ENCODE measurements at regions not wholly inside any gene's neighbourhood (a gene's known extent, or its start where the extent isn't known, plus 50 kb on each side); places are given as distances from the start of the nearest gene placed in this dataset.

DNA sequence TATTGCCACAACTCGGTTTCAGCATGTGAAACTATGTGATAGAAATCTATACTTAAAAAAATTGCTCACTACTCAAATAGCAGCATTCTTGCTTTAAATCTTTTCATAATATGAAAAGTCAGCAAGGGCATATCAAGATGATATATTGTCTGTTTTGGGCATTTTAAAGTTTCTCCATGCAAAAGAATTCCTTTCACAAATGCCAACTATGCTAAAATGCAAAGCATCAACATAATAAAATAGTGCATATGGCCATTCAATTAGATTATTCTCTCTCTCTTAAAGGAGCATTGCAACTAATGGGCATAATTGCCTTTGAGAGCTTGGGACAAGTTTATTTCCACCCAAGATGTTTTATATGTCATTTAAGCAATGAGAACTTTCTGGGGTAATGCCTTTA is 475.1 kb downstream of the ZPLD1 start (continued):
- peak; percentile 68 for TF ChIP-seq TCF4 (CRISPR knock-in tag; IDR thresholded peaks at IDR 0.05; ENCODE audit: borderline replicate concordance)
- no peak for TF ChIP-seq ZNF70 (CRISPR knock-in tag; IDR thresholded peaks at IDR 0.05)
- 0 out of 2 replicates have a peak, but pooled peaks have one; percentile 46 for TF ChIP-seq SNAI2 (CRISPR knock-in tag; IDR thresholded peaks at IDR 0.05)
- no peak for TF ChIP-seq RARB (CRISPR knock-in tag; IDR thresholded peaks at IDR 0.05)
- TF ChIP-seq, protein P1, sequence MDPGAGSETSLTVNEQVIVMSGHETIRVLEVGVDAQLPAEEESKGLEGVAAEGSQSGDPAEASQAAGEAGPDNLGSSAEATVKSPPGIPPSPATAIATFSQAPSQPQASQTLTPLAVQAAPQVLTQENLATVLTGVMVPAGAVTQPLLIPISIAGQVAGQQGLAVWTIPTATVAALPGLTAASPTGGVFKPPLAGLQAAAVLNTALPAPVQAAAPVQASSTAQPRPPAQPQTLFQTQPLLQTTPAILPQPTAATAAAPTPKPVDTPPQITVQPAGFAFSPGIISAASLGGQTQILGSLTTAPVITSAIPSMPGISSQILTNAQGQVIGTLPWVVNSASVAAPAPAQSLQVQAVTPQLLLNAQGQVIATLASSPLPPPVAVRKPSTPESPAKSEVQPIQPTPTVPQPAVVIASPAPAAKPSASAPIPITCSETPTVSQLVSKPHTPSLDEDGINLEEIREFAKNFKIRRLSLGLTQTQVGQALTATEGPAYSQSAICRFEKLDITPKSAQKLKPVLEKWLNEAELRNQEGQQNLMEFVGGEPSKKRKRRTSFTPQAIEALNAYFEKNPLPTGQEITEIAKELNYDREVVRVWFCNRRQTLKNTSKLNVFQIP (CRISPR knock-in tag; IDR thresholded peaks at IDR 0.05; ENCODE audit: borderline replicate concordance, low read depth): peak; percentile 89; the same call in 1 of the 2 replicates
- peak; percentile 86; the same call in 1 of the 2 replicates for TF ChIP-seq ESRRG (CRISPR knock-in tag; IDR thresholded peaks at IDR 0.05)
- TF ChIP-seq, protein P2, sequence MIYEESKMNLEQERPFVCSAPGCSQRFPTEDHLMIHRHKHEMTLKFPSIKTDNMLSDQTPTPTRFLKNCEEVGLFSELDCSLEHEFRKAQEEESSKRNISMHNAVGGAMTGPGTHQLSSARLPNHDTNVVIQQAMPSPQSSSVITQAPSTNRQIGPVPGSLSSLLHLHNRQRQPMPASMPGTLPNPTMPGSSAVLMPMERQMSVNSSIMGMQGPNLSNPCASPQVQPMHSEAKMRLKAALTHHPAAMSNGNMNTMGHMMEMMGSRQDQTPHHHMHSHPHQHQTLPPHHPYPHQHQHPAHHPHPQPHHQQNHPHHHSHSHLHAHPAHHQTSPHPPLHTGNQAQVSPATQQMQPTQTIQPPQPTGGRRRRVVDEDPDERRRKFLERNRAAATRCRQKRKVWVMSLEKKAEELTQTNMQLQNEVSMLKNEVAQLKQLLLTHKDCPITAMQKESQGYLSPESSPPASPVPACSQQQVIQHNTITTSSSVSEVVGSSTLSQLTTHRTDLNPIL (CRISPR knock-in tag; IDR thresholded peaks at IDR 0.05; ENCODE audit: low read depth): peak; percentile 70

DNA sequence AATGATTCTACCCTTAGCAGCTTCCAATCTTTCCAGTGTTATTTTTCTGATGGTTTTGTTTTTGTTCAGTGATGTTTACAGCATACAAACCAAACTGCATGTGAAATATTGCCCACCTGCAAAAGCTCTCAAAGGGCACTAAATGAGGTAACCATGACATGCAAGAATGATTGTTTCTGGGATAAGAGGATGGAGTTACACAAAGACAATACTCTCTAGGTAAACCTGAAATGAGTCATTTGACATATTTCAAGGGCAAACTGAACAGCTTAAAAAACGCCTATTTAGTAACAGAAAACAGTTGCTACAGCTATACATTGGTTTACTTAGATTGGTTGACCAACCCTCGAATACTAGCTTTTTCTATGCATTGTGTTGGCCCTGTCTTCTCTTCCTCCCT is 481.7 kb downstream of the ZPLD1 start:
- no peak for ATAC-seq
- no peak for TF ChIP-seq TOX (CRISPR knock-in tag; IDR thresholded peaks at IDR 0.05; ENCODE audit: borderline replicate concordance)
- TF ChIP-seq, protein P1 (CRISPR knock-in tag; IDR thresholded peaks at IDR 0.05; ENCODE audit: borderline replicate concordance, low read depth): no peak
- TF ChIP-seq BACH2 (CRISPR knock-in tag; IDR thresholded peaks at IDR 0.05; ENCODE audit: borderline replicate concordance): no peak
- TF ChIP-seq, protein P3, sequence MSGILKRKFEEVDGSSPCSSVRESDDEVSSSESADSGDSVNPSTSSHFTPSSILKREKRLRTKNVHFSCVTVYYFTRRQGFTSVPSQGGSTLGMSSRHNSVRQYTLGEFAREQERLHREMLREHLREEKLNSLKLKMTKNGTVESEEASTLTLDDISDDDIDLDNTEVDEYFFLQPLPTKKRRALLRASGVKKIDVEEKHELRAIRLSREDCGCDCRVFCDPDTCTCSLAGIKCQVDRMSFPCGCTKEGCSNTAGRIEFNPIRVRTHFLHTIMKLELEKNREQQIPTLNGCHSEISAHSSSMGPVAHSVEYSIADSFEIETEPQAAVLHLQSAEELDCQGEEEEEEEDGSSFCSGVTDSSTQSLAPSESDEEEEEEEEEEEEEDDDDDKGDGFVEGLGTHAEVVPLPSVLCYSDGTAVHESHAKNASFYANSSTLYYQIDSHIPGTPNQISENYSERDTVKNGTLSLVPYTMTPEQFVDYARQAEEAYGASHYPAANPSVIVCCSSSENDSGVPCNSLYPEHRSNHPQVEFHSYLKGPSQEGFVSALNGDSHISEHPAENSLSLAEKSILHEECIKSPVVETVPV (CRISPR knock-in tag; IDR thresholded peaks at IDR 0.05): no peak
- TF ChIP-seq, protein P2 (CRISPR knock-in tag; IDR thresholded peaks at IDR 0.05; ENCODE audit: low read depth): no peak
- no peak for TF ChIP-seq ZFP30 (CRISPR knock-in tag; IDR thresholded peaks at IDR 0.05)
- no peak for TF ChIP-seq SNAI2 (CRISPR knock-in tag; IDR thresholded peaks at IDR 0.05)
- no peak for TF ChIP-seq ZFP3 (CRISPR knock-in tag; IDR thresholded peaks at IDR 0.05)
- no peak for TF ChIP-seq ZC3H10 (CRISPR knock-in tag; IDR thresholded peaks at IDR 0.05)
- TF ChIP-seq, protein P4, sequence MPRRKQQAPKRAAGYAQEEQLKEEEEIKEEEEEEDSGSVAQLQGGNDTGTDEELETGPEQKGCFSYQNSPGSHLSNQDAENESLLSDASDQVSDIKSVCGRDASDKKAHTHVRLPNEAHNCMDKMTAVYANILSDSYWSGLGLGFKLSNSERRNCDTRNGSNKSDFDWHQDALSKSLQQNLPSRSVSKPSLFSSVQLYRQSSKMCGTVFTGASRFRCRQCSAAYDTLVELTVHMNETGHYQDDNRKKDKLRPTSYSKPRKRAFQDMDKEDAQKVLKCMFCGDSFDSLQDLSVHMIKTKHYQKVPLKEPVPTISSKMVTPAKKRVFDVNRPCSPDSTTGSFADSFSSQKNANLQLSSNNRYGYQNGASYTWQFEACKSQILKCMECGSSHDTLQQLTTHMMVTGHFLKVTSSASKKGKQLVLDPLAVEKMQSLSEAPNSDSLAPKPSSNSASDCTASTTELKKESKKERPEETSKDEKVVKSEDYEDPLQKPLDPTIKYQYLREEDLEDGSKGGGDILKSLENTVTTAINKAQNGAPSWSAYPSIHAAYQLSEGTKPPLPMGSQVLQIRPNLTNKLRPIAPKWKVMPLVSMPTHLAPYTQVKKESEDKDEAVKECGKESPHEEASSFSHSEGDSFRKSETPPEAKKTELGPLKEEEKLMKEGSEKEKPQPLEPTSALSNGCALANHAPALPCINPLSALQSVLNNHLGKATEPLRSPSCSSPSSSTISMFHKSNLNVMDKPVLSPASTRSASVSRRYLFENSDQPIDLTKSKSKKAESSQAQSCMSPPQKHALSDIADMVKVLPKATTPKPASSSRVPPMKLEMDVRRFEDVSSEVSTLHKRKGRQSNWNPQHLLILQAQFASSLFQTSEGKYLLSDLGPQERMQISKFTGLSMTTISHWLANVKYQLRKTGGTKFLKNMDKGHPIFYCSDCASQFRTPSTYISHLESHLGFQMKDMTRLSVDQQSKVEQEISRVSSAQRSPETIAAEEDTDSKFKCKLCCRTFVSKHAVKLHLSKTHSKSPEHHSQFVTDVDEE (CRISPR knock-in tag; IDR thresholded peaks at IDR 0.05): no peak
- no peak for TF ChIP-seq ESRRG (CRISPR knock-in tag; IDR thresholded peaks at IDR 0.05)
- TF ChIP-seq ZNF8 (CRISPR knock-in tag; IDR thresholded peaks at IDR 0.05): no peak
- no peak for TF ChIP-seq CSDC2 (CRISPR knock-in tag; IDR thresholded peaks at IDR 0.05)
- TF ChIP-seq PPARA (CRISPR knock-in tag; IDR thresholded peaks at IDR 0.05; ENCODE audit: borderline replicate concordance): no peak
- TF ChIP-seq ZNF565 (CRISPR knock-in tag; conservative IDR thresholded peaks at IDR 0.05; ENCODE audit: low read depth): no peak

DNA sequence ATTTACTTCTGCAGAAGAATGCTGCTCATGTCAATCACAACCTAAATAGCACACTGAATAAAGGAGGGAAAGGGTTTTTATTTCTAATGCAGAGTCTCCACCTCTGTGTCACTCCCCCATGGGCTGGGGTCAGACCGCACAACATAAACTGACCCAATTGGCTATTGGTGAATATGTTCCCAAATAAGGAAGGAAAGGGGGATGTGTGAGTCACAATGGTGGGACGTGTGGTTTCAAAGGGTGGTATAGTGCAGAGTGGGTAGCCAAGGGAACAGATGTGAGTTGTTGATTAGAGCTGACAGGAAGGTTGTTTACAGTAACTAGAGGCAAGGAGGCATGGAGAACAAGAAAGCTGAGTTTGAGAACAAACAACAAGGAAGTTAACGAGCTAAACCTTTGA is 491.8 kb downstream of the ZPLD1 start:
- no peak for ATAC-seq
- TF ChIP-seq ZNF565 (CRISPR knock-in tag; conservative IDR thresholded peaks at IDR 0.05; ENCODE audit: low read depth) (no peak), ZFP3 (CRISPR knock-in tag; IDR thresholded peaks at IDR 0.05) (no peak), RARB (CRISPR knock-in tag; IDR thresholded peaks at IDR 0.05) (no peak), SNAI2 (CRISPR knock-in tag; IDR thresholded peaks at IDR 0.05) (no peak), ZC3H10 (CRISPR knock-in tag; IDR thresholded peaks at IDR 0.05) (no peak), ZNF8 (CRISPR knock-in tag; IDR thresholded peaks at IDR 0.05) (no peak), OSR1 (CRISPR knock-in tag; IDR thresholded peaks at IDR 0.05) (no peak), ZFP30 (CRISPR knock-in tag; IDR thresholded peaks at IDR 0.05) (no peak), PPARA (CRISPR knock-in tag; IDR thresholded peaks at IDR 0.05; ENCODE audit: borderline replicate concordance) (no peak), ARNTL (CRISPR knock-in tag; IDR thresholded peaks at IDR 0.05; ENCODE audit: borderline replicate concordance, low read depth) (no peak), TOX (CRISPR knock-in tag; IDR thresholded peaks at IDR 0.05; ENCODE audit: borderline replicate concordance) (no peak)
- TF ChIP-seq, protein P1 (CRISPR knock-in tag; IDR thresholded peaks at IDR 0.05; ENCODE audit: borderline replicate concordance, low read depth): no peak
- TF ChIP-seq, protein P2 (CRISPR knock-in tag; IDR thresholded peaks at IDR 0.05; ENCODE audit: low read depth): no peak
